Gastroesophageal sphincter (tissue), 4 donors: ENCODE measurements at regions not wholly inside any gene's neighbourhood (a gene's known extent, or its start where the extent isn't known, plus 50 kb on each side); places are given as distances from the start of the nearest gene placed in this dataset.

ENCODE experiments used
- ATAC-seq: fragments of 150-250 bp; one replicate; pipeline ENCODE4 v1.9.1; 2016; ENCODE audit warnings: mild to moderate bottlenecking, moderate library complexity
- H3K27ac ChIP-seq, 4 donors: fragments of 200-600 bp; sonication (generic) in 3 of 4; 1 replicate in 3 of 4; 2 replicates in 1 of 4; pipeline ENCODE4 v1.5.1; 2016 to 2019
- H3K27me3 ChIP-seq: fragments of 200-600 bp; sonication (generic); one replicate; pipeline ENCODE4 v1.5.1; 2019
- H3K36me3 ChIP-seq, 2 donors: fragments of 200-600 bp; sonication (generic); one replicate each; pipeline ENCODE4 v1.5.1; 2019; ENCODE audit warnings: control low read depth in 1 of 2
- H3K4me1 ChIP-seq, 3 donors: fragments of 200-600 bp; sonication (generic); 1 replicate in 2 of 3; 2 replicates in 1 of 3; pipeline ENCODE4 v1.5.1; 2016 to 2019; ENCODE audit warnings: control low read depth in 2 of 3
- H3K4me3 ChIP-seq, 2 donors: fragments of 200-600 bp; sonication (generic); one replicate each; pipeline ENCODE4 v1.5.1; 2019; ENCODE audit warnings: mild to moderate bottlenecking in 1 of 2, moderate library complexity in 1 of 2
- H3K9me3 ChIP-seq, 3 donors: fragments of 200-600 bp; sonication (generic); one replicate each; pipeline ENCODE4 v1.5.1; 2017 to 2019; ENCODE audit warnings: control low read depth in 2 of 3
- CTCF ChIP-seq, 4 experiments: fragments of 200-600 bp in 2 of 4; fragments of 450-650 bp in 2 of 4; sonication (generic) in 1 of 4; IDR thresholded peaks; one replicate each; pipeline ENCODE4 v1.5.1; 2017 to 2019; ENCODE audit warnings: antibody characterized with exemption in 4 of 4, mild to moderate bottlenecking in 2 of 4, moderate library complexity in 2 of 4
- EP300 ChIP-seq: sonication (generic); formaldehyde crosslinking; IDR thresholded peaks from one replicate; pipeline ENCODE4 v1.6.1; 2017; ENCODE audit warnings: antibody characterized with exemption, mild to moderate bottlenecking
- POLR2A ChIP-seq, 2 donors: fragments of 450-650 bp; IDR thresholded peaks; one replicate each; pipeline ENCODE4 v1.6.1; 2017; ENCODE audit warnings: antibody characterized with exemption in 2 of 2, mild to moderate bottlenecking in 2 of 2, moderate library complexity in 1 of 2
- POLR2AphosphoS5 ChIP-seq: sonication (generic); formaldehyde crosslinking; IDR thresholded peaks from one replicate; pipeline ENCODE4 v1.6.1; 2017; ENCODE audit warnings: antibody characterized with exemption
- WGBS, 2 donors: methylation state at CpG; one replicate each; pipeline ENCODE4 v1.1.5; 2018; ENCODE audit warnings: low coverage in 1 of 2; 5-methylcytosine and 5-hydroxymethylcytosine counted together

- Histone ChIP-seq H3K4me3 (no peak overlapping the region), H3K4me1 (no peaks in the 10 kb centered on the region), H3K27me3 (no peaks in the 10 kb centered on the region), H3K27ac (no peak overlapping the region), H3K9me3 (no peaks in the 10 kb centered on the region), H3K36me3 (no peaks in the 10 kb centered on the region)
- 75 to 94% methylated on average over 1 to 2 of the region's 2 CpGs for WGBS, 2 donors
- ATAC-seq: no peak
- TF ChIP-seq EP300 (no peak), CTCF (IDR thresholded peaks at IDR 0.05) (no peak), POLR2A (IDR thresholded peaks at IDR 0.05) (no peak), POLR2AphosphoS5 (no peak)
These were observed 483.9 kb downstream of the DNAH5 start for GRCh38 chr5:13460587-13460986.

- Histone ChIP-seq H3K36me3 (no peaks in the 10 kb centered on the region), H3K4me1 (no peaks in the 10 kb centered on the region), H3K27me3 (no peaks in the 10 kb centered on the region), H3K4me3 (no peak overlapping the region), H3K9me3 (no peaks in the 10 kb centered on the region), H3K27ac (no peak overlapping the region)
- 72 to 76% methylated on average over 6 of the region's 6 CpGs for WGBS, 2 donors
- no peak for ATAC-seq
- no peak for TF ChIP-seq POLR2A (IDR thresholded peaks at IDR 0.05)
- no peak for TF ChIP-seq CTCF (IDR thresholded peaks at IDR 0.05)
- TF ChIP-seq POLR2AphosphoS5: no peak
- TF ChIP-seq EP300: no peak
These were observed 490.4 kb downstream of the DNAH5 start for GRCh38 chr5:13454050-13454449.

- H3K4me3 ChIP-seq: no peak overlapping the region
- WGBS, 2 donors: 83 to 100% methylated on average over 1 of the region's 1 CpG
- no peaks in the 10 kb centered on the region for H3K9me3 ChIP-seq
- no peak for TF ChIP-seq POLR2AphosphoS5
- no peak for TF ChIP-seq CTCF (IDR thresholded peaks at IDR 0.05)
- TF ChIP-seq POLR2A (IDR thresholded peaks at IDR 0.05): no peak
- no peak for TF ChIP-seq EP300
- H3K27ac ChIP-seq: no peak overlapping the region
- H3K27me3 ChIP-seq: no peaks in the 10 kb centered on the region
- ATAC-seq: no peak
- no peaks in the 10 kb centered on the region for H3K36me3 ChIP-seq
- H3K4me1 ChIP-seq: no peaks in the 10 kb centered on the region
These were observed 495.6 kb downstream of the DNAH5 start for GRCh38 chr5:13448843-13449242.

- no peak for ATAC-seq
- Histone ChIP-seq H3K27me3 (no peaks in the 10 kb centered on the region), H3K4me3 (no peak overlapping the region), H3K4me1 (no peaks in the 10 kb centered on the region), H3K27ac (no peak overlapping the region), H3K36me3 (no peaks in the 10 kb centered on the region), H3K9me3 (no peaks in the 10 kb centered on the region)
- TF ChIP-seq CTCF (IDR thresholded peaks at IDR 0.05): no peak
- no peak for TF ChIP-seq POLR2A (IDR thresholded peaks at IDR 0.05)
- no peak for TF ChIP-seq EP300
- no peak for TF ChIP-seq POLR2AphosphoS5
- WGBS, 2 donors: 34 to 60% methylated on average over 2 of the region's 2 CpGs
These were observed 505.1 kb downstream of the DNAH5 start for GRCh38 chr5:13439430-13439829.

- WGBS, 2 donors: 73 to 77% methylated on average over 5 to 6 of the region's 6 CpGs
- H3K4me1 ChIP-seq: no peaks in the 10 kb centered on the region
- TF ChIP-seq CTCF (IDR thresholded peaks at IDR 0.05) (no peak), POLR2AphosphoS5 (no peak)
- no peaks in the 10 kb centered on the region for H3K36me3 ChIP-seq
- H3K27me3 ChIP-seq: no peaks in the 10 kb centered on the region
- H3K4me3 ChIP-seq: no peak overlapping the region
- H3K27ac ChIP-seq: no peak overlapping the region
- no peak for ATAC-seq
- no peaks in the 10 kb centered on the region for H3K9me3 ChIP-seq
These were observed 516.5 kb downstream of the DNAH5 start for GRCh38 chr5:13427827-13428557.
